ENCODE measurements at regions not wholly inside any gene's neighbourhood (a gene's known extent, or its start where the extent isn't known, plus 50 kb on each side); places are given as distances from the start of the nearest gene placed in this dataset.

DNA sequence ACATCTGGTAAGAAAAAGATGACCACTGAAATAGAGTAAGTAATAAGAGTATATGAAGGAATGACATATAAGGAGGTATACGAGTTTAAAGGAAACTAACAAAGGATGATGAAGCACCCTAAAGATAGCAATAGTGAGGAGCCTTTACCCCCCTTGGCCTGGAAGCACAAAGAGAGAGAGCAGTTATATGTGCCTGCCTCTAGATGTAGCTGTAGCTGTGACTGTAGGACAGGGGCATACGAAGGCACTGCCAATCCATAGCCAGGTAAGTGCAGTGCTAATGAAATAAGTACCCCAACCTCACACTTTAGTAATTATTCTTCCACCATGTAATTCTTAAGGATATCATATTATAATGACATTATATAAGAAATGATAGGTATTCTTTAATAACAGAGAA, 90.1 kb upstream of the FKBP1C start:
- Mint-ChIP-seq H3K36me3 (ENCODE audit: low read depth, unreplicated experiment) (no peaks in the 10 kb centered on the region), H3K9me3 (ENCODE audit: unreplicated experiment) (no peaks in the 10 kb centered on the region), H3K4me1 (ENCODE audit: unreplicated experiment) (no peaks in the 10 kb centered on the region), H3K27me3 (ENCODE audit: unreplicated experiment) (peaks cover 1% of the 10 kb centered on the region), H3K4me3 (ENCODE audit: unreplicated experiment) (no peak overlapping the region), H3K27ac (ENCODE audit: unreplicated experiment) (no peak overlapping the region)
- TF ChIP-seq, protein P1, sequence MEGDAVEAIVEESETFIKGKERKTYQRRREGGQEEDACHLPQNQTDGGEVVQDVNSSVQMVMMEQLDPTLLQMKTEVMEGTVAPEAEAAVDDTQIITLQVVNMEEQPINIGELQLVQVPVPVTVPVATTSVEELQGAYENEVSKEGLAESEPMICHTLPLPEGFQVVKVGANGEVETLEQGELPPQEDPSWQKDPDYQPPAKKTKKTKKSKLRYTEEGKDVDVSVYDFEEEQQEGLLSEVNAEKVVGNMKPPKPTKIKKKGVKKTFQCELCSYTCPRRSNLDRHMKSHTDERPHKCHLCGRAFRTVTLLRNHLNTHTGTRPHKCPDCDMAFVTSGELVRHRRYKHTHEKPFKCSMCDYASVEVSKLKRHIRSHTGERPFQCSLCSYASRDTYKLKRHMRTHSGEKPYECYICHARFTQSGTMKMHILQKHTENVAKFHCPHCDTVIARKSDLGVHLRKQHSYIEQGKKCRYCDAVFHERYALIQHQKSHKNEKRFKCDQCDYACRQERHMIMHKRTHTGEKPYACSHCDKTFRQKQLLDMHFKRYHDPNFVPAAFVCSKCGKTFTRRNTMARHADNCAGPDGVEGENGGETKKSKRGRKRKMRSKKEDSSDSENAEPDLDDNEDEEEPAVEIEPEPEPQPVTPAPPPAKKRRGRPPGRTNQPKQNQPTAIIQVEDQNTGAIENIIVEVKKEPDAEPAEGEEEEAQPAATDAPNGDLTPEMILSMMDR (IDR thresholded peaks at IDR 0.05; ENCODE audit: unreplicated experiment) = no peak
- no peak for DNase-seq (ENCODE audit: low spot score)

GRCh38 chr6:63140114-63140513, 71.2 kb upstream of the FKBP1C start:
- H3K27ac Mint-ChIP-seq (ENCODE audit: unreplicated experiment) = no peak overlapping the region
- no peak for DNase-seq (ENCODE audit: low spot score)
- peaks cover 7% of the 10 kb centered on the region for H3K27me3 Mint-ChIP-seq (ENCODE audit: unreplicated experiment)
- H3K36me3 Mint-ChIP-seq (ENCODE audit: low read depth, unreplicated experiment) = peaks cover 3% of the 10 kb centered on the region
- peaks cover 5% of the 10 kb centered on the region for H3K9me3 Mint-ChIP-seq (ENCODE audit: unreplicated experiment)
- TF ChIP-seq, protein P1 (IDR thresholded peaks at IDR 0.05; ENCODE audit: unreplicated experiment) = no peak
- no peaks in the 10 kb centered on the region for H3K4me1 Mint-ChIP-seq (ENCODE audit: unreplicated experiment)
- no peak overlapping the region for H3K4me3 Mint-ChIP-seq (ENCODE audit: unreplicated experiment)

DNA sequence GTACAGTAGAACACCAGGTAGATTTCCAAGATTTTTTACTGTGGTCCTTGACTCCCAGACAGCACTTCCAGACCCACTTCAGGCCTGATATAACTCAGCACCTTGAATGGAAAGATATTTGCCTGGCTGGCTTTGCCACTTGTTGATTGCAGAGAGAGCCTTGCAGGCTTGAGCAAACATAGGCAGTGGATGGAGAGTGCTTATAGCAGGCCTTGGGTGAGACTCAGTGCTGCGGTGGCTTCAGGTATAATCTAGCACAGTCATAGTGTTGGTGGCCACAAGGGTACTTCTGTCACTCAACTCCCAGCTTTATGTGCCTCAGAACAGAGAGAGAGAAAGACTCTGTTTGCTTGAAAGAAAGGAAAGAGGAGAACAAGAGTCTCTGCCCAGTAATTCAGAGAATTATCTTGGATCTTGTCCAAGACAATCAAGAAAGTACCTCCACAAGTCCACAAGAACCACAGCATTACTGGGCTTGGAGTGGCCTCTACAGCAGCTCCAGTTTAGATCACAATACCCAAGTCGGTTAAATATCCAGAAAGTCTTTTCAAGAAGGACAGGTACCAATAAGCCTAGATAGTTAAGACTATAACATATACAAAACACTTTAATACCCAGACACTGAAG, 70.5 kb upstream of the FKBP1C start:
- Mint-ChIP-seq H3K27me3 (ENCODE audit: unreplicated experiment) (peaks cover 6% of the 10 kb centered on the region), H3K4me1 (ENCODE audit: unreplicated experiment) (no peaks in the 10 kb centered on the region), H3K36me3 (ENCODE audit: low read depth, unreplicated experiment) (peaks cover under 1% of the 10 kb centered on the region), H3K9me3 (ENCODE audit: unreplicated experiment) (no peaks in the 10 kb centered on the region), H3K27ac (ENCODE audit: unreplicated experiment) (no peak overlapping the region), H3K4me3 (ENCODE audit: unreplicated experiment) (no peak overlapping the region)
- no peak for DNase-seq (ENCODE audit: low spot score)
- TF ChIP-seq, protein P1 (IDR thresholded peaks at IDR 0.05; ENCODE audit: unreplicated experiment) = no peak

- no peaks in the 10 kb centered on the region for H3K4me1 Mint-ChIP-seq (ENCODE audit: unreplicated experiment)
- H3K4me3 Mint-ChIP-seq (ENCODE audit: unreplicated experiment) = no peak overlapping the region
- no peaks in the 10 kb centered on the region for H3K27me3 Mint-ChIP-seq (ENCODE audit: unreplicated experiment)
- no peak for DNase-seq (ENCODE audit: low spot score)
- H3K9me3 Mint-ChIP-seq (ENCODE audit: unreplicated experiment) = peaks cover 4% of the 10 kb centered on the region
- no peak overlapping the region for H3K27ac Mint-ChIP-seq (ENCODE audit: unreplicated experiment)
- TF ChIP-seq, protein P1 (IDR thresholded peaks at IDR 0.05; ENCODE audit: unreplicated experiment) = no peak
- no peaks in the 10 kb centered on the region for H3K36me3 Mint-ChIP-seq (ENCODE audit: low read depth, unreplicated experiment)
Measured at GRCh38 chr6:63149730-63150129, 61.5 kb upstream of the FKBP1C start.

DNA sequence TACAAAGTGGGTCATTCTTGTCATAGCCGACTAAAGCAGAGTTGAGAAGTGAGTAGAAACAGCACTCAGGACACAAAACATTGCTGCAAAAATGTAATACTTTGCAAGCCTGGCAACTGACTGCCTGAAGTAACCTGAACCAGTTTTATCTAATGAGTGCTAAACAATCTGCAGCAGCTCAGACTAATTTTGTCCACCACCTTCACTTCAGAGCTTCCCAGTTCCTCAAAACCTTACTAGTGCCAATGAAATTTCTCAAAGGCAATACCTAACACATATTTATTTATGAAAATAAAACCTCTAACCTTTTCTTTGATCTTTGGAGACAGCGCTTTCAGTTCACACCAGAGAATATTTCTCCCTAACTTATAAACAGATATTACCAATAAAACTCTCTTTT, 56.7 kb upstream of the FKBP1C start:
- TF ChIP-seq, protein P1 (IDR thresholded peaks at IDR 0.05; ENCODE audit: unreplicated experiment) = no peak
- Mint-ChIP-seq H3K27me3 (ENCODE audit: unreplicated experiment) (no peaks in the 10 kb centered on the region), H3K9me3 (ENCODE audit: unreplicated experiment) (no peaks in the 10 kb centered on the region), H3K27ac (ENCODE audit: unreplicated experiment) (no peak overlapping the region), H3K36me3 (ENCODE audit: low read depth, unreplicated experiment) (no peaks in the 10 kb centered on the region), H3K4me1 (ENCODE audit: unreplicated experiment) (no peaks in the 10 kb centered on the region), H3K4me3 (ENCODE audit: unreplicated experiment) (no peak overlapping the region)
- DNase-seq (ENCODE audit: low spot score) = no peak
